Activated effector memory CD4-positive, alpha-beta T cell treated with Interleukin-2 at 50 U/mL for 16 hours (primary cell): ENCODE measurements at regions not wholly inside any gene's neighbourhood (a gene's known extent, or its start where the extent isn't known, plus 50 kb on each side); places are given as distances from the start of the nearest gene placed in this dataset.
"Not testable (repeated sequence)": the region's sequence is repeated elsewhere in the genome, so short reads cannot be mapped to it uniquely, and the experiment has no call there.

Source experiments
- DNase-seq: peaks from one replicate; pipeline ENCODE4 v3.0.0-alpha.2; 2020

- no peak for DNase-seq
These were observed 489.4 kb upstream of the TBL1XR1 start for GRCh38 chr3:177686671-177687070.

GRCh38 chr3:177687291-177687690, 490.0 kb upstream of the TBL1XR1 start:
- DNase-seq, result no peak

- DNase-seq, result no peak
These were observed 490.9 kb upstream of the TBL1XR1 start for GRCh38 chr3:177688152-177688551.

GRCh38 chr3:177689077-177689476, 491.8 kb upstream of the TBL1XR1 start:
- DNase-seq, result no peak

GRCh38 chr3:177689869-177690268, 492.6 kb upstream of the TBL1XR1 start:
- no peak for DNase-seq

GRCh38 chr3:177690306-177690705, 493.0 kb upstream of the TBL1XR1 start:
- DNase-seq, result no peak

- DNase-seq, result no peak
These were observed 495.2 kb upstream of the TBL1XR1 start for GRCh38 chr3:177692304-177692975.

- no peak for DNase-seq
These were observed 496.5 kb upstream of the TBL1XR1 start for GRCh38 chr3:177693616-177694264.

GRCh38 chr3:177694316-177694715, 497.0 kb upstream of the TBL1XR1 start:
- DNase-seq, result no peak

- no peak for DNase-seq
These were observed 497.7 kb upstream of the TBL1XR1 start for GRCh38 chr3:177694951-177695350.

GRCh38 chr3:177700117-177700516, 502.8 kb upstream of the TBL1XR1 start:
- no peak for DNase-seq

- no peak for DNase-seq
These were observed 506.5 kb upstream of the TBL1XR1 start for GRCh38 chr3:177703788-177704187.

GRCh38 chr3:177705976-177706823, 508.9 kb upstream of the TBL1XR1 start:
- no peak for DNase-seq

GRCh38 chr3:177709470-177709869, 512.2 kb upstream of the TBL1XR1 start:
- not testable (repeated sequence) for DNase-seq

- no peak for DNase-seq
These were observed 513.2 kb upstream of the TBL1XR1 start for GRCh38 chr3:177710506-177710905.

GRCh38 chr3:177711637-177712036, 514.4 kb upstream of the TBL1XR1 start:
- no peak for DNase-seq

GRCh38 chr3:177713928-177714900, 516.9 kb upstream of the TBL1XR1 start:
- DNase-seq, result no peak

- no peak for DNase-seq
These were observed 517.7 kb upstream of the TBL1XR1 start for GRCh38 chr3:177714945-177715344.

GRCh38 chr3:177715980-177716379, 518.7 kb upstream of the TBL1XR1 start:
- no peak for DNase-seq

GRCh38 chr3:177720927-177721326, 523.6 kb upstream of the TBL1XR1 start:
- DNase-seq, result not testable (repeated sequence)

- no peak for DNase-seq
These were observed 524.8 kb upstream of the TBL1XR1 start for GRCh38 chr3:177721864-177722785.
